ENCODE measurements at regions not wholly inside any gene's neighbourhood (a gene's known extent, or its start where the extent isn't known, plus 50 kb on each side); places are given as distances from the start of the nearest gene placed in this dataset.
A peak's percentile ranks its signal among the peaks of the same experiment; 100 is the strongest.

DNA sequence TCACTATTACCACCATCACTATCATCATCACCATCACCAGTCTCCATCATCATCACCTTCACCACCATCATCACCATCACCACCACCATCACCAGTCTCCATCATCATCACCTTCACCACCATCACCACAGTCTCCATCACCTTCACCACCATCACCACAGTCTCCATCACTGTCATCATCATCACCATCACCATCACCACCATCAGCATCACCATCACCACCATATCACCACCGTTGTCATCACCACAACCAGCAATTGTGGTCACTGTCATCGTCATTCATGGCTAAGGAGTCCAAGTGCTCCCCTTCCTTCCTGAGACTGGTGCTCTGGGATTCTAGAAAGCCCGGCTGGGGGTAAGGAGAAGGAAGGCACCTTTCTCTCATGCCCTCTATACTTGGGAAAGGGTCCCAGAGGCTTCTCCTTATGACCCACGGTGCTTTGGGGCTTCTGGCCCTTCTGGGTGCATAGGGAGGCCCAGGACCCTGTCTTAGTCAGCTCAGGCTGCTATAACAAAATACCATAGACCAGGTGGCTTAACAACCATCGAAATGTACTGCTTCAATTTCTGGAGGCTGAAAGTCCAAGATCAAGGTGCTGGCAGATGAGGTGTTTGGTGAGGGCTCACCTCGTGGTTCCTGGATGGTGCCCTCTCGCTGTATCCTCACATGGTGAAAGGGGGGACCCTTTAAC, 93.4 kb upstream of the GSE1 start:
- no peaks in the 10 kb centered on the region for H3K79me2 ChIP-seq (ENCODE audit: insufficient read depth, low read length)
- H3K27ac ChIP-seq (ENCODE audit: low read length): no peak overlapping the region
- no peak for ATAC-seq (ENCODE audit: insufficient read depth, low read depth)
- H2AFZ ChIP-seq (ENCODE audit: low read depth, low read length): no peak overlapping the region
- peaks cover 9% of the 10 kb centered on the region for H4K20me1 ChIP-seq (ENCODE audit: insufficient read depth, low read length)
- no peaks in the 10 kb centered on the region for H3K36me3 ChIP-seq (ENCODE audit: insufficient read depth, low read length)
- DNase-seq: no peak
- no peaks in the 10 kb centered on the region for H3K4me1 ChIP-seq (ENCODE audit: insufficient read depth, low read length)
- H3K4me3 ChIP-seq (ENCODE audit: low read depth in 1 of 2, low read length in 2 of 2): no peak overlapping the region
- no peak overlapping the region for H3K4me2 ChIP-seq (ENCODE audit: insufficient read depth, low read length)
- TF ChIP-seq EZH2 (IDR thresholded peaks at IDR 0.05; ENCODE audit: borderline replicate concordance, low read depth, low read length, severe bottlenecking): no peak
- TF ChIP-seq, protein P1, sequence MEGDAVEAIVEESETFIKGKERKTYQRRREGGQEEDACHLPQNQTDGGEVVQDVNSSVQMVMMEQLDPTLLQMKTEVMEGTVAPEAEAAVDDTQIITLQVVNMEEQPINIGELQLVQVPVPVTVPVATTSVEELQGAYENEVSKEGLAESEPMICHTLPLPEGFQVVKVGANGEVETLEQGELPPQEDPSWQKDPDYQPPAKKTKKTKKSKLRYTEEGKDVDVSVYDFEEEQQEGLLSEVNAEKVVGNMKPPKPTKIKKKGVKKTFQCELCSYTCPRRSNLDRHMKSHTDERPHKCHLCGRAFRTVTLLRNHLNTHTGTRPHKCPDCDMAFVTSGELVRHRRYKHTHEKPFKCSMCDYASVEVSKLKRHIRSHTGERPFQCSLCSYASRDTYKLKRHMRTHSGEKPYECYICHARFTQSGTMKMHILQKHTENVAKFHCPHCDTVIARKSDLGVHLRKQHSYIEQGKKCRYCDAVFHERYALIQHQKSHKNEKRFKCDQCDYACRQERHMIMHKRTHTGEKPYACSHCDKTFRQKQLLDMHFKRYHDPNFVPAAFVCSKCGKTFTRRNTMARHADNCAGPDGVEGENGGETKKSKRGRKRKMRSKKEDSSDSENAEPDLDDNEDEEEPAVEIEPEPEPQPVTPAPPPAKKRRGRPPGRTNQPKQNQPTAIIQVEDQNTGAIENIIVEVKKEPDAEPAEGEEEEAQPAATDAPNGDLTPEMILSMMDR (IDR thresholded peaks at IDR 0.05; ENCODE audit: borderline replicate concordance, extremely low read depth, low read length, poor library complexity, severe bottlenecking): no peak
- H3K27me3 ChIP-seq (ENCODE audit: insufficient read depth, low read length, poor library complexity): no peaks in the 10 kb centered on the region
- no peak overlapping the region for H3K9ac ChIP-seq (ENCODE audit: low read depth, low read length)
- H3K9me3 ChIP-seq (ENCODE audit: insufficient read depth, low read length, severe bottlenecking): no peaks in the 10 kb centered on the region

DNA sequence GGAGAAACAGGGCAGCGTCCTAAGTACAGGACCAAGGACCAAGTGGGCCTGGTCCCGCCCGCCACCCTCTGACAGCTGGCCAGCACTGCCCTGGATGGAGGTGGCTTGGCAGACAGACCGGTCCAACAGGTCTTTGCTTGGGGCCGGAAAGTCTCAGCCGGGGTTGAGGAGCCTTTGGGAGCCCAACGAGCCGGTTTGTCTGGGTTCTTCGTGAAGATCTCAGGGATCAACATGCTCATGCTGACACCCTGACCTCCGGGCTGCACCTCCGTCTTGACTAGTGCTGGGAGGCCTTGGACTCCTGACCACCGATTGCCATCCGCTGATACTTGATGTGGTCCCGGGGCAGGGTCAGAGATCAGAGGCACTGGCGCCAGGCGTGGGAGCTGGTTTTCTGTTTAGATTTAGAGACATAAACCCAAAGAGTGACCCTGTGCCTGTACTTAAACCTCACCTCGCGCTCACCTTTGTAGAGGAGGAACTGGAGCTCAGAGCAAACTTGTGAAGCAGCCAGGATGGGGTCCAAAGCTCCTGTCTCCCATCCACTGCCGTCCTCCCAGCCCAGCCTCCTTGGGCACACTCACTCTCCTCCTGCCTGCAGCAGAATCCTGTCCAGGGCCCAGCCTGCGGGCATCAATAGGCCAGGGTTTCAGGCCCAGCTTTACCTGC, 92.1 kb upstream of the GSE1 start:
- no peaks in the 10 kb centered on the region for H3K4me1 ChIP-seq (ENCODE audit: insufficient read depth, low read length)
- H3K4me3 ChIP-seq (ENCODE audit: low read depth in 1 of 2, low read length in 2 of 2): no peak overlapping the region
- H3K4me2 ChIP-seq (ENCODE audit: insufficient read depth, low read length): no peak overlapping the region
- H4K20me1 ChIP-seq (ENCODE audit: insufficient read depth, low read length): peaks cover 9% of the 10 kb centered on the region
- DNase-seq (no peak), ATAC-seq (ENCODE audit: insufficient read depth, low read depth) (no peak)
- H3K27ac ChIP-seq (ENCODE audit: low read length): no peak overlapping the region
- no peak overlapping the region for H3K9ac ChIP-seq (ENCODE audit: low read depth, low read length)
- no peaks in the 10 kb centered on the region for H3K27me3 ChIP-seq (ENCODE audit: insufficient read depth, low read length, poor library complexity)
- TF ChIP-seq EZH2 (IDR thresholded peaks at IDR 0.05; ENCODE audit: borderline replicate concordance, low read depth, low read length, severe bottlenecking): no peak
- TF ChIP-seq, protein P1 (IDR thresholded peaks at IDR 0.05; ENCODE audit: borderline replicate concordance, extremely low read depth, low read length, poor library complexity, severe bottlenecking): no peak
- H2AFZ ChIP-seq (ENCODE audit: low read depth, low read length): no peak overlapping the region
- H3K36me3 ChIP-seq (ENCODE audit: insufficient read depth, low read length): no peaks in the 10 kb centered on the region
- no peaks in the 10 kb centered on the region for H3K79me2 ChIP-seq (ENCODE audit: insufficient read depth, low read length)
- H3K9me3 ChIP-seq (ENCODE audit: insufficient read depth, low read length, severe bottlenecking): no peaks in the 10 kb centered on the region

DNA sequence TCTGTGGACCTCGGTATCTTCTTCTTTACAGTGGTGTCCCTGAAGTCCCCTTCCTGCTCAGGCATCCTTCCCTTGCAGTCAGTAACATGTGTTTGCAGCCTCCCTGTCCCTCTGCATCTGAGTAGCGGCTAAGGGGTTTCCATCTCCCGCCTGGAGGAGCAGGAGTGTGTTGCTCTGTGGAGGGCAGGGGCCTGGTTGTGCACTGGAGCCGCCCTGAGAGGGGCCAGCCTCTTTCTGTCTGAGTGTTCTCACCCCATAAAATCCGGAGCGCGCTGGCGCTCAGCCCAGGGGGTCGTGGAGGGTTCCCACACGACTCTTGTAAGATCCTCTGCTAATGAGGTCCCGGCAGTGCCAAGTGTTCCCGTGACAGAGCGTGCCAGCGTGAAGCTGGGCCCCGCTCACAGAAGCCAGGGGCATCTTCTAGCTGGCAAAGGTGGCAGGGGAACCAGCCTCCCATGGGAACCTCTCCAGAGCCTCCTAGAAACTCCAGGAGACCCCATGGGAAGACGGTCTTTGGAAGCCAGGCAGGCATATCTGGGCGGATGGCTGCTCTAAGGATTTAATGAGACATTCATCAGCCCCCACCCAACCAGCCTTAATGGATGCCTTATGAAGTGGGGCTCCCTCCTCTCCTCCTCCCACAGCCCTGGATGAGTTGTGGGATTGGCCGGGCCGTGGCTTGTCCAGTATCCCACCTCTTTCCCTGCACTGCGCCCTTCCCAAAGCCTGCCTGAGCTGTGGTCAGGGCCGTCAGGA, 91.4 kb upstream of the GSE1 start:
- Histone ChIP-seq H3K9ac (ENCODE audit: low read depth, low read length) (no peak overlapping the region), H4K20me1 (ENCODE audit: insufficient read depth, low read length) (peaks cover 9% of the 10 kb centered on the region), H3K27me3 (ENCODE audit: insufficient read depth, low read length, poor library complexity) (no peaks in the 10 kb centered on the region), H3K4me3 (ENCODE audit: low read depth in 1 of 2, low read length in 2 of 2) (no peak overlapping the region), H3K27ac (ENCODE audit: low read length) (no peak overlapping the region), H3K4me1 (ENCODE audit: insufficient read depth, low read length) (no peaks in the 10 kb centered on the region), H3K36me3 (ENCODE audit: insufficient read depth, low read length) (no peaks in the 10 kb centered on the region), H3K9me3 (ENCODE audit: insufficient read depth, low read length, severe bottlenecking) (no peaks in the 10 kb centered on the region), H3K4me2 (ENCODE audit: insufficient read depth, low read length) (no peak overlapping the region), H2AFZ (ENCODE audit: low read depth, low read length) (no peak overlapping the region), H3K79me2 (ENCODE audit: insufficient read depth, low read length) (no peaks in the 10 kb centered on the region)
- TF ChIP-seq, protein P1 (IDR thresholded peaks at IDR 0.05; ENCODE audit: borderline replicate concordance, extremely low read depth, low read length, poor library complexity, severe bottlenecking): no peak
- TF ChIP-seq EZH2 (IDR thresholded peaks at IDR 0.05; ENCODE audit: borderline replicate concordance, low read depth, low read length, severe bottlenecking): no peak
- ATAC-seq (ENCODE audit: insufficient read depth, low read depth): 0 out of 3 replicates have a peak, but pooled peaks have one; percentile 22
- DNase-seq: no peak
